ENCODE measurements at regions not wholly inside any gene's neighbourhood (a gene's known extent, or its start where the extent isn't known, plus 50 kb on each side); places are given as distances from the start of the nearest gene placed in this dataset.

DNA sequence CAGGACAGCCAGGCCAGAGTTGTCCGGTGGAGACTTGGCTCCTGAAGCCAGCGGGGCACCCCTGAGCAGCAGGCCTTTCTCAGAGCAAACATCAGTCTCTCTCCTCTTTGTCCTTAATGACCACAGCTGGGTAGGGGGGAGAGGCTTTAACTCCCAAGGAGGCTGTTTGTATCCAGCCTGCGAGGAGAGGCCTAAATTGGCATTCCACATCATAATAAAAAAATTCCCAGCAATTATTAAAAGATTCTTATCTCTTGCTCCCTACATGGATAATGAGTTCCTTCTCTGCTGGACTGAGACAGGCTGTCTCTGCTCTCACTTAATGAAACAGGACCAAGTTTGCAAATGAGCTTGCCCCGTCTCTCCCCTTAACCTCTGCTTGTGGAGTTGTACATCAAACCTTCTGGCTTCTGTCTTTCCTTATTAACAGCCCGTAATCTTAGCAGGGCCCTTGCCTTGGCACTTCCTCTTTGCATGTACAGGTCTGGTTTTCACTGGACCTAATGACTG is 838.2 kb downstream of the MAFB start:
- Mint-ChIP-seq H3K27ac (ENCODE audit: unreplicated experiment) (no peak overlapping the region), H3K36me3 (ENCODE audit: unreplicated experiment) (no peaks in the 10 kb centered on the region), H3K9me3 (ENCODE audit: unreplicated experiment) (peaks cover 2% of the 10 kb centered on the region), H3K4me1 (ENCODE audit: low read depth, unreplicated experiment) (peaks cover 3% of the 10 kb centered on the region), H3K4me3 (ENCODE audit: unreplicated experiment) (no peak overlapping the region), H3K27me3 (ENCODE audit: unreplicated experiment) (no peaks in the 10 kb centered on the region)
- no peak for DNase-seq
- TF ChIP-seq, protein P1, sequence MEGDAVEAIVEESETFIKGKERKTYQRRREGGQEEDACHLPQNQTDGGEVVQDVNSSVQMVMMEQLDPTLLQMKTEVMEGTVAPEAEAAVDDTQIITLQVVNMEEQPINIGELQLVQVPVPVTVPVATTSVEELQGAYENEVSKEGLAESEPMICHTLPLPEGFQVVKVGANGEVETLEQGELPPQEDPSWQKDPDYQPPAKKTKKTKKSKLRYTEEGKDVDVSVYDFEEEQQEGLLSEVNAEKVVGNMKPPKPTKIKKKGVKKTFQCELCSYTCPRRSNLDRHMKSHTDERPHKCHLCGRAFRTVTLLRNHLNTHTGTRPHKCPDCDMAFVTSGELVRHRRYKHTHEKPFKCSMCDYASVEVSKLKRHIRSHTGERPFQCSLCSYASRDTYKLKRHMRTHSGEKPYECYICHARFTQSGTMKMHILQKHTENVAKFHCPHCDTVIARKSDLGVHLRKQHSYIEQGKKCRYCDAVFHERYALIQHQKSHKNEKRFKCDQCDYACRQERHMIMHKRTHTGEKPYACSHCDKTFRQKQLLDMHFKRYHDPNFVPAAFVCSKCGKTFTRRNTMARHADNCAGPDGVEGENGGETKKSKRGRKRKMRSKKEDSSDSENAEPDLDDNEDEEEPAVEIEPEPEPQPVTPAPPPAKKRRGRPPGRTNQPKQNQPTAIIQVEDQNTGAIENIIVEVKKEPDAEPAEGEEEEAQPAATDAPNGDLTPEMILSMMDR (IDR thresholded peaks at IDR 0.05; ENCODE audit: partially characterized antibody, unreplicated experiment), result no peak

DNA sequence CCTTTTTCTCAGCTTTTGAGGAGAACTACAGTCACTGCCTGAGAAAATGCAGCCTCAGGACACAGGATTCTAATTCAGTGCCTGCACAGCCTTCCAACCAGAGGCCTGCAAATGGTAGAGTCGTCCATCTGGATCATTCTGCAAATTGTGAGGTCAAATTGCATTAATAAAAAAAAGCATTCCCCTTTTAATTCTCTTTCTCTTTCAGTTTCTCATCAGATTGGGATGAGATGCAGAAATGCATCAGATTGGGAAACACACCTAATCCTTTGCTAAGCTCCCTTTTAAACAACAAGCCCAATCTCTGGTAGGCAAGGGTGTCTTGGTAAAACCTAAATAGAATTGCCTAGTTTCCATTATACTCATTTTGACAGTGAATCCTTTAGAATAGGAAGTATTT is 838.8 kb downstream of the MAFB start:
- peaks cover 2% of the 10 kb centered on the region for H3K9me3 Mint-ChIP-seq (ENCODE audit: unreplicated experiment)

DNA sequence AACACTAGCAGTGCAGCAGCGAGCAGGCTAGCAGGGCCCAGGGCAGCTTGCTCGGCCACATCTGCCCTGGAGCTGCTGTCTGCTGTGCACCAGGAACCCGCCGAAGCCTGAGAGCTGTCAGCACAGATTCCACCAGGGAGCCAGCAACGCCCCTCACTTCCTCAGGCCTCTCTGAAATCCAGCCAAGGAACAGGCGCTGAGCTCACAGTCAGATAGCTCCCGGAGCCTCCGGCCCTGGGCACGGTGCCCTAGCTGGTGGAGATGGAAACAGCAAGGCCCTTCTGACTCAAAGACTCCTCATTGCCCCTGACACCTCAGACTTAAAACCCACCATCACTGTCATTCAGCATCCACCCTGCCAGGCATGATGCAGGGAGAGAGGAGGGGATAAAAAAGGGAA is 839.4 kb downstream of the MAFB start:
- Mint-ChIP-seq H3K27ac (ENCODE audit: unreplicated experiment) (no peak overlapping the region), H3K4me1 (ENCODE audit: low read depth, unreplicated experiment) (peaks cover 3% of the 10 kb centered on the region), H3K9me3 (ENCODE audit: unreplicated experiment) (peaks cover 2% of the 10 kb centered on the region), H3K4me3 (ENCODE audit: unreplicated experiment) (no peak overlapping the region), H3K27me3 (ENCODE audit: unreplicated experiment) (no peaks in the 10 kb centered on the region), H3K36me3 (ENCODE audit: unreplicated experiment) (no peaks in the 10 kb centered on the region)
- DNase-seq, result peak; percentile 27
- TF ChIP-seq, protein P1 (IDR thresholded peaks at IDR 0.05; ENCODE audit: partially characterized antibody, unreplicated experiment), result no peak

More for the DNA sequence above, 838.8 kb downstream of the MAFB start:
- TF ChIP-seq, protein P1 (IDR thresholded peaks at IDR 0.05; ENCODE audit: partially characterized antibody, unreplicated experiment), result no peak
- Mint-ChIP-seq H3K4me1 (ENCODE audit: low read depth, unreplicated experiment) (peaks cover 3% of the 10 kb centered on the region), H3K4me3 (ENCODE audit: unreplicated experiment) (no peak overlapping the region), H3K36me3 (ENCODE audit: unreplicated experiment) (no peaks in the 10 kb centered on the region), H3K27me3 (ENCODE audit: unreplicated experiment) (no peaks in the 10 kb centered on the region), H3K27ac (ENCODE audit: unreplicated experiment) (no peak overlapping the region)
- no peak for DNase-seq

DNA sequence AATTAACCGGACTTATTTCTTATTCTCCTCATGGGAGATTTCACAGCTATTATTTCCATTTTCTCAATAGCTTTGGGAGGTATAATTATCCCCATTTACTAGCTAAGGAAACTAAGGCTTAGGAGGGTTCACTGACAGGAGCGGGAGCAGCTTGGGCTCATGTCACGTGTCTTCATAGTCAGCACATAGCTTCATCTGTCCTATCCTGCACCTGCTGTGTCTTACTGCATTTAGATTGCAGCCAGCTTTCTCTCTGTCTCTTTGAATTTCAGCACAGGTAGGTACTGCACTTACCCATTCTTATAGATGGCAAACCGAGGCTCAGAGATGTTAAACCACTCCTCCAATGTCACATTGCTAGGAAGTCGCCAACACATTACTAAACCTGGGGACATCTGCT is 839.9 kb downstream of the MAFB start:
- TF ChIP-seq, protein P1 (IDR thresholded peaks at IDR 0.05; ENCODE audit: partially characterized antibody, unreplicated experiment), result no peak
- H3K27ac Mint-ChIP-seq (ENCODE audit: unreplicated experiment), result no peak overlapping the region
- DNase-seq, result no peak
- no peaks in the 10 kb centered on the region for H3K27me3 Mint-ChIP-seq (ENCODE audit: unreplicated experiment)
- H3K4me1 Mint-ChIP-seq (ENCODE audit: low read depth, unreplicated experiment), result peaks cover 3% of the 10 kb centered on the region
- H3K9me3 Mint-ChIP-seq (ENCODE audit: unreplicated experiment), result peaks cover 2% of the 10 kb centered on the region
- no peaks in the 10 kb centered on the region for H3K36me3 Mint-ChIP-seq (ENCODE audit: unreplicated experiment)
- no peak overlapping the region for H3K4me3 Mint-ChIP-seq (ENCODE audit: unreplicated experiment)

DNA sequence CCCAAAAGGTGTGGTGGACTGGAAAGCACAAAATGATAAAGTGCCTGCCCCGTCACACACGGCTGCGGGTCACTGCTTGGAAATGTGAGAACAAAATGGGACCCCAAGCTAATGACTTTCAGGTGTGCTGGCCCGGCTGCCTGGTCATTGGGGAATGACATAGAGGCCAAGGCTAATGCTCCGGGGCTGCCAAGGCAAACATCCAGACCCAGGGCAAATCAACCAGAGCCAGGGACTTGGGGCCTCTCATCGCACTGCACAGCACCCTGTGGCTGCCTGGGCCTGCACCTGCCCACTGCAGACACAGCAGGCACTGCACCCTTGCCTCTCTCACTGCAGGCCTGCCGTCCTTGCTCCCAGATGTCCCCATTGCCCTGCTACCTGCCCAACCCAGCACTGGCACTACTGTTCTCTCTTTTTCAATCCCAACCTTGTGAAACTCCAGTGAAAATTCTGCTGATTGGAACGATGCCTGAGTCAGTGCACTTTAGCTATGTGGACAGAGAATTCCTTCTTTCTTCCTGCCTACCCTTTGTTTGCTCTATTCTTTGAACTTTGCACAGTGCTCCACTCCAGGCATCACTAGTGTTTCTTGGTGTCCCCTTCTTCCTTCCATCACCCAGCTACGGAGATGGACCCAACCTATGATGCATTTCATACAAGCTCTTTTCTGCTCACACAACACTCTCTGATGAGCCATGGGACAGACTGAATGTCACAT is 849.5 kb downstream of the MAFB start:
- TF ChIP-seq, protein P1 (IDR thresholded peaks at IDR 0.05; ENCODE audit: partially characterized antibody, unreplicated experiment), result no peak
- H3K4me3 Mint-ChIP-seq (ENCODE audit: unreplicated experiment), result no peak overlapping the region
- no peaks in the 10 kb centered on the region for H3K4me1 Mint-ChIP-seq (ENCODE audit: low read depth, unreplicated experiment)
- DNase-seq, result no peak
- no peaks in the 10 kb centered on the region for H3K36me3 Mint-ChIP-seq (ENCODE audit: unreplicated experiment)
- H3K9me3 Mint-ChIP-seq (ENCODE audit: unreplicated experiment), result no peaks in the 10 kb centered on the region
- no peaks in the 10 kb centered on the region for H3K27me3 Mint-ChIP-seq (ENCODE audit: unreplicated experiment)
- no peak overlapping the region for H3K27ac Mint-ChIP-seq (ENCODE audit: unreplicated experiment)

Measured in glutamatergic neuron (in vitro differentiated cells).